Heart left ventricle (tissue), 16 donors: ENCODE measurements at regions not wholly inside any gene's neighbourhood (a gene's known extent, or its start where the extent isn't known, plus 50 kb on each side); places are given as distances from the start of the nearest gene placed in this dataset.

ENCODE experiments used
- ATAC-seq, 4 donors: fragments of 200-7000 bp; cut with Tn5 transposase; one replicate each; pipeline ENCODE4 v1.9.1; 2020 to 2022; ENCODE audit warnings: moderate library complexity in 4 of 4, mild to moderate bottlenecking in 3 of 4, moderate number of reproducible peaks in 1 of 4
- DNase-seq, 5 donors: peaks; one replicate each; pipeline ENCODE4 v3.0.0-alpha.2; 2020
- H3K27ac ChIP-seq, 12 donors: fragments of 200-600 bp; sonication (generic) in 4 of 12; one replicate each; pipeline versions ENCODE4 v1.5.0 to v1.8.0; 2016 to 2022; ENCODE audit warnings: mild to moderate bottlenecking in 2 of 12
- H3K27me3 ChIP-seq, 9 donors: fragments of 200-600 bp; sonication (generic) in 2 of 9; one replicate each; pipeline versions ENCODE4 v1.5.1 to v1.8.0; 2016 to 2022; ENCODE audit warnings: mild to moderate bottlenecking in 3 of 9
- H3K36me3 ChIP-seq, 9 donors: fragments of 200-600 bp; sonication (generic) in 2 of 9; one replicate each; pipeline versions ENCODE4 v1.5.0 to v1.8.0; 2018 to 2022; ENCODE audit warnings: mild to moderate bottlenecking in 2 of 9
- H3K4me1 ChIP-seq, 12 donors: fragments of 200-600 bp; sonication (generic) in 4 of 12; one replicate each; pipeline versions ENCODE4 v1.5.0 to v1.8.0; 2016 to 2022; ENCODE audit warnings: mild to moderate bottlenecking in 3 of 12
- H3K4me3 ChIP-seq, 12 donors: fragments of 200-600 bp; sonication (generic) in 4 of 12; one replicate each; pipeline versions ENCODE4 v1.5.0 to v1.8.0; 2017 to 2022; ENCODE audit warnings: mild to moderate bottlenecking in 9 of 12, moderate library complexity in 4 of 12
- H3K9me3 ChIP-seq, 12 donors: fragments of 200-600 bp; sonication (generic) in 4 of 12; one replicate each; pipeline versions ENCODE4 v1.5.0 to v1.8.0; 2016 to 2022; ENCODE audit warnings: mild to moderate bottlenecking in 1 of 12
- CTCF ChIP-seq, 12 donors: fragments of 200-600 bp; sonication (generic) in 4 of 12; IDR thresholded peaks; one replicate each; pipeline versions ENCODE4 v1.5.0 to v1.8.0; 2018 to 2022; ENCODE audit warnings: antibody characterized with exemption in 12 of 12, mild to moderate bottlenecking in 5 of 12
- POLR2A ChIP-seq, 2 donors: fragments of 450-650 bp; IDR thresholded peaks; one replicate each; pipeline ENCODE4 v1.6.1; 2017; ENCODE audit warnings: antibody characterized with exemption in 2 of 2, mild to moderate bottlenecking in 2 of 2, moderate library complexity in 2 of 2
- WGBS, 4 donors: extraction: QIAGEN DNeasy Blood & Tissue Kit in 2 of 4; methylation state at CpG; one replicate each; pipeline versions ENCODE4 v1.1.5 to v1.1.7; 2013 to 2018; 5-methylcytosine and 5-hydroxymethylcytosine counted together
- intact Hi-C, 10 donors: fragments of 100-400 bp; cut with DNase I; formaldehyde crosslinking; loops; one replicate each; pipeline versions ENCODE4 v1.11.1 to v1.14.2; 2022
- donor health status: ischemic (EF 13 %, LVEDD 7.1; RV severe dilation, severe dysfunction).
- donor health status: healthy with polysubstance abuse.
- donor health status: DM: no; HTN: yes; CAD: no.
- donor health status: DM: no; HTN: no; CAD: no.
- donor health status: ischemic (EF 25% LVEDD 6.9; RV normal size, moderate dysfunction).
- donor health status: ischemic (EF 25% LVEDD 5.7; RV mildly dilated, moderate dysfunction).
- donor health status: healthy.
- donor health status: DM: yes; HTN: yes; CAD: no.
- donor health status: ischemic (EF 35%, LVEDD 5.7; RV mildly dilated, moderate dysfunction).
- donor health status: nonischemic (EF 11% LVEDD 7.7; RV severe dilation, severe dysfunction).
- donor health status: DM: yes; HTN: yes; CAD: no.
- donor health status: PGD.
- donor health status: ischemic (EF 29% LVEDD 5.4; RV normal size, mild dysfunction).
- donor health status: nonischemic (EF 23%, LVEDD 6.1; RV moderate dilation, normal function).

GRCh38 chr16:66097751-66098150 lies 268.7 kb upstream of the CDH5 start:
- ATAC-seq (no peak), DNase-seq (no peak)
- TF ChIP-seq CTCF (IDR thresholded peaks at IDR 0.05) (no peak), POLR2A (IDR thresholded peaks at IDR 0.05) (no peak)
- Histone ChIP-seq H3K27me3 (peaks cover 0 to 11% (median 0%) of the 10 kb centered on the region in 9 donors), H3K4me3 (no peak overlapping the region), H3K4me1 (no peaks in the 10 kb centered on the region), H3K9me3 (no peaks in the 10 kb centered on the region), H3K27ac (no peak overlapping the region), H3K36me3 (no peaks in the 10 kb centered on the region)
- WGBS, 4 donors = 40 to 50% (median 43%) methylated on average over 6 of the region's 6 CpGs
- intact Hi-C loops = loop anchor here in 1 of 10 donors (10.0 kb wide), 1 partner anchor 63 kb away; no protein-coding TSS in a partner anchor

- intact Hi-C loops = loop anchor here in 1 of 10 donors (10.0 kb wide), 1 partner anchor 61 kb away; no protein-coding TSS in a partner anchor
- H3K27ac ChIP-seq = no peak overlapping the region
- TF ChIP-seq POLR2A (IDR thresholded peaks at IDR 0.05) (no peak), CTCF (IDR thresholded peaks at IDR 0.05) (no peak)
- H3K36me3 ChIP-seq = no peaks in the 10 kb centered on the region
- DNase-seq (no peak), ATAC-seq (no peak)
- no peaks in the 10 kb centered on the region for H3K4me1 ChIP-seq
- no peak overlapping the region for H3K4me3 ChIP-seq
- no peaks in the 10 kb centered on the region for H3K9me3 ChIP-seq
- H3K27me3 ChIP-seq = peaks cover 0 to 11% (median 0%) of the 10 kb centered on the region in 9 donors
These were observed 270.8 kb upstream of the CDH5 start for GRCh38 chr16:66095676-66096075.

DNA sequence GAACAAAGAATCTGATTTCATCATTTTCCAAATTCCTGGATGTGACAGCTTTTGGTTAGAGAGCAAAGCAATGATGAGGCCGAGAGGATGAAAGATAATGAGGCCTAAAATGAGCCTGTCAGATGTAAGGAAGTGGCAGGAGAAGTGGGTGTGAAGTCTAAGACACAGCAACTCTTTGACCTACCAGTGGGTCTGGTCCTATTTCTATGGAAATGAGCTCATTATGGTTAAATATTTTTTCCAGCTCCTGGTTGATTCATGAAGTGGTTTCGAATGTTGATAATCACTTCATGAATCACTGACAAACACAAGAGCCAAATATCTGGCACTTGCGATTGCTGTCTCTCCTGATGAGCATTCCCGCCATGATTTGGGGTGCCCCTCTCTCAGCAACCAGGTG lies 273.3 kb upstream of the CDH5 start:
- Histone ChIP-seq H3K27ac (no peak overlapping the region), H3K36me3 (no peaks in the 10 kb centered on the region), H3K27me3 (peaks cover 0 to 8% (median 0%) of the 10 kb centered on the region in 9 donors), H3K9me3 (no peaks in the 10 kb centered on the region), H3K4me3 (no peak overlapping the region), H3K4me1 (no peaks in the 10 kb centered on the region)
- 87 to 95% (median 93%) methylated on average over 4 of the region's 4 CpGs for WGBS, 4 donors
- TF ChIP-seq CTCF (IDR thresholded peaks at IDR 0.05) (no peak), POLR2A (IDR thresholded peaks at IDR 0.05) (no peak)
- DNase-seq (no peak), ATAC-seq (no peak)
- intact Hi-C loops = loop anchor here in 1 of 10 donors (10.0 kb wide), 1 partner anchor 58 kb away; no protein-coding TSS in a partner anchor

DNA sequence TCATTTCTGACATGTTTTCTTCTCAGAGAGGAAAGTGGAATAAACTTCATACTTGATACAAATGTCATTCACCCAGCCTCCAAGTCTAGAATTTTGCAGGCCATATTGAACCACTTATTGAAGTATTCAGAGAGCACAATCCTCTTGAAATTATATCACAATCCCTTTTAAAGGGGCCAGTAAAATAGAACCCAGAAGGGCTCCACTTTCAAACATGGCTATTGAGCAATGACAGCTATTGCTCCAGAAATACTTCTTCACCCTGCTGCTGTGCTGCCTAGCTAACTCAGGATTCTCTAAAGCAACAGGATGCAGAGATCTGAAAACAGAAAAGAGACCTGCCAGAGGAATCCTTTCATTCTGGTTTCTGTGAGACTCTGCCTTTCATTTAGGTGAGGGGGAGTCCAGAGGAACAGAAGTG lies 275.0 kb upstream of the CDH5 start:
- no peak overlapping the region for H3K27ac ChIP-seq
- H3K4me3 ChIP-seq = no peak overlapping the region
- no peaks in the 10 kb centered on the region for H3K9me3 ChIP-seq
- DNase-seq (no peak), ATAC-seq (no peak)
- no peak for TF ChIP-seq CTCF (IDR thresholded peaks at IDR 0.05)
- TF ChIP-seq POLR2A (IDR thresholded peaks at IDR 0.05) = no peak
- H3K4me1 ChIP-seq = no peaks in the 10 kb centered on the region
- intact Hi-C loops = loop anchor here in 1 of 10 donors (10.0 kb wide), 1 partner anchor 57 kb away; no protein-coding TSS in a partner anchor
- H3K36me3 ChIP-seq = no peaks in the 10 kb centered on the region
- no peaks in the 10 kb centered on the region for H3K27me3 ChIP-seq
